ENCODE measurements at regions not wholly inside any gene's neighbourhood (a gene's known extent, or its start where the extent isn't known, plus 50 kb on each side); places are given as distances from the start of the nearest gene placed in this dataset.

GRCh38 chr4:123255971-123256370 is 140.6 kb upstream of the SPRY1 start:
- ATAC-seq (ENCODE audit: low read depth) (no peak), DNase-seq (no peak)
- 0 out of 2 replicates have a peak, but pooled peaks cover 3% of the 10 kb centered on the region for H3K9me1 ChIP-seq (ENCODE audit: insufficient read depth, low read length)
- no peak for TF ChIP-seq ELK1 (IDR thresholded peaks at IDR 0.05; ENCODE audit: borderline replicate concordance, low read depth, low read length)
- no peak overlapping the region for H3K14ac ChIP-seq (replicated peaks; ENCODE audit: low read depth, low read length)
- H3K23ac ChIP-seq (ENCODE audit: low read depth, low read length), result no peak overlapping the region
- no peaks in the 10 kb centered on the region for H4K20me1 ChIP-seq (ENCODE audit: insufficient read depth, low read length)
- H2BK5ac ChIP-seq (ENCODE audit: low read depth, low read length, poor library complexity, severe bottlenecking), result no peak overlapping the region
- H3K27ac ChIP-seq (ENCODE audit: insufficient read depth, low read length), result no peak overlapping the region
- no peak overlapping the region for H2AK9ac ChIP-seq (replicated peaks; ENCODE audit: low read depth, low read length, poor library complexity)
- no CpG with 5 or more reads among the region's 6 CpGs for WGBS, 2 experiments (ENCODE audit: extremely low coverage in 2 of 2, insufficient read length in 1 of 2)
- H3K4me3 ChIP-seq (ENCODE audit: insufficient read depth, low read depth, low read length), result no peak overlapping the region
- dilution Hi-C loops (cut with HindIII; ENCODE audit: low sequenced_read_pairs, unreplicated experiment) (no loop called here), intact Hi-C loops (cut with micrococcal nuclease) (no loop called here), in situ Hi-C loops (cut with MboI; ENCODE audit: low sequenced_read_pairs) (no loop called here)
- H2BK15ac ChIP-seq (ENCODE audit: low read depth, low read length), result no peak overlapping the region
- H3K4ac ChIP-seq (ENCODE audit: low read depth, low read length), result peak overlapping the region; percentile 25; the same call in 1 of the 2 replicates
- no peak overlapping the region for H2BK120ac ChIP-seq (ENCODE audit: low read depth, low read length)
- no peak overlapping the region for H3K4me2 ChIP-seq (ENCODE audit: low read depth, low read length)
- CTCF ChIA-PET, result no interaction called here
- no peak overlapping the region for H3K9ac ChIP-seq (ENCODE audit: low read depth, low read length)
- no peak overlapping the region for H4K91ac ChIP-seq (ENCODE audit: insufficient read depth, low read depth, low read length)
- H3K27me3 ChIP-seq (ENCODE audit: control insufficient read depth, insufficient read depth, low read length), result no peaks in the 10 kb centered on the region
- peaks cover 2% of the 10 kb centered on the region for H3K4me1 ChIP-seq (ENCODE audit: control insufficient read depth, insufficient read depth, low read length)
- no peak overlapping the region for H3K18ac ChIP-seq (ENCODE audit: low read depth, low read length)
- no peaks in the 10 kb centered on the region for H3K9me3 ChIP-seq (ENCODE audit: control insufficient read depth, insufficient read depth, low read length)
- H4K8ac ChIP-seq (ENCODE audit: low read depth in 2 of 2, low read length in 2 of 2), result no peak overlapping the region
- POLR2A ChIA-PET (ENCODE audit: unreplicated experiment), result no interaction called here
- H3K36me3 ChIP-seq (ENCODE audit: control insufficient read depth, insufficient read depth, low read length), result no peaks in the 10 kb centered on the region
- no peak overlapping the region for H3K56ac ChIP-seq (ENCODE audit: extremely low read depth, insufficient read depth, low read length)
- no peak overlapping the region for H2AK5ac ChIP-seq (ENCODE audit: low read depth, low read length)
- H2AFZ ChIP-seq (replicated peaks; ENCODE audit: low read length, poor library complexity), result no peak overlapping the region
- H3K79me1 ChIP-seq (ENCODE audit: low read depth in 1 of 2, low read length in 2 of 2), result no peaks in the 10 kb centered on the region
- H4K5ac ChIP-seq (ENCODE audit: low read depth, low read length), result no peak overlapping the region
- H2BK20ac ChIP-seq (ENCODE audit: low read depth, low read length), result no peak overlapping the region
- no TSS peak for BruUV-seq (replicated peaks)
